ENCODE measurements at regions not wholly inside any gene's neighbourhood (a gene's known extent, or its start where the extent isn't known, plus 50 kb on each side); places are given as distances from the start of the nearest gene placed in this dataset.
"Not testable (repeated sequence)": the region's sequence is repeated elsewhere in the genome, so short reads cannot be mapped to it uniquely, and the experiment has no call there.

GRCh38 chr17:34436607-34437006, 73.6 kb upstream of the CCL1 start:
- no peak for DNase-seq (ENCODE audit: extremely low read depth, low read depth)
- TF ChIP-seq CTCF (IDR thresholded peaks at IDR 0.05; ENCODE audit: low read depth, low read length) = no peak

- TF ChIP-seq CTCF (IDR thresholded peaks at IDR 0.05; ENCODE audit: low read depth, low read length) = no peak
- no peak for DNase-seq (ENCODE audit: extremely low read depth, low read depth)
These were observed 72.3 kb upstream of the CCL1 start for GRCh38 chr17:34435182-34435928.

GRCh38 chr17:34434052-34434451, 71.0 kb upstream of the CCL1 start:
- no peak for DNase-seq (ENCODE audit: extremely low read depth, low read depth)
- no peak for TF ChIP-seq CTCF (IDR thresholded peaks at IDR 0.05; ENCODE audit: low read depth, low read length)

- no peak for TF ChIP-seq CTCF (IDR thresholded peaks at IDR 0.05; ENCODE audit: low read depth, low read length)
- no peak for DNase-seq (ENCODE audit: extremely low read depth, low read depth)
These were observed 61.9 kb upstream of the CCL1 start for GRCh38 chr17:34424814-34425491.

GRCh38 chr17:34423978-34424813, 61.2 kb upstream of the CCL1 start:
- DNase-seq (ENCODE audit: extremely low read depth, low read depth) = no peak
- no peak for TF ChIP-seq CTCF (IDR thresholded peaks at IDR 0.05; ENCODE audit: low read depth, low read length)

- not testable (repeated sequence) for DNase-seq (ENCODE audit: extremely low read depth, low read depth)
These were observed 60.3 kb upstream of the CCL1 start for GRCh38 chr17:34423315-34423714.

GRCh38 chr17:34420900-34421299, 57.9 kb upstream of the CCL1 start:
- no peak for TF ChIP-seq CTCF (IDR thresholded peaks at IDR 0.05; ENCODE audit: low read depth, low read length)
- no peak for DNase-seq (ENCODE audit: extremely low read depth, low read depth)
